Mesodermal cell (in vitro differentiated cells): ENCODE measurements at regions not wholly inside any gene's neighbourhood (a gene's known extent, or its start where the extent isn't known, plus 50 kb on each side); places are given as distances from the start of the nearest gene placed in this dataset.

ENCODE experiments used
- H3K27ac ChIP-seq: 2 replicates; pipeline ENCODE4 v1.7.0; 2013; ENCODE audit warnings: mild to moderate bottlenecking, low read depth, low read length, moderate library complexity; ENCODE audit not compliant: severe bottlenecking
- H3K36me3 ChIP-seq: 2 replicates; pipeline ENCODE4 v1.7.1; 2013; ENCODE audit warnings: mild to moderate bottlenecking, low read length, moderate library complexity; ENCODE audit not compliant: control insufficient read depth, insufficient read depth
- H3K4me1 ChIP-seq: one replicate; pipeline ENCODE4 v1.7.1; 2013; ENCODE audit warnings: mild to moderate bottlenecking, low read length; ENCODE audit not compliant: insufficient read depth, control insufficient read depth, poor library complexity, severe bottlenecking
- H3K4me3 ChIP-seq: 2 replicates; pipeline ENCODE4 v1.7.0; 2013; ENCODE audit warnings: low read length, control low read depth, mild to moderate bottlenecking; ENCODE audit not compliant: insufficient read depth, poor library complexity, severe bottlenecking; ENCODE audit errors: extremely low read depth
- H3K9me3 ChIP-seq: 2 replicates; pipeline ENCODE4 v1.7.1; 2013; ENCODE audit warnings: mild to moderate bottlenecking, low read length, moderate library complexity; ENCODE audit not compliant: control insufficient read depth
- WGBS, 2 experiments: methylation state at CpG; one replicate each; pipeline ENCODE4 v1.1.5; 2013; ENCODE audit warnings: missing lambda C conversion rate in 2 of 2; ENCODE audit not compliant: insufficient coverage in 2 of 2; 5-methylcytosine and 5-hydroxymethylcytosine counted together

GRCh38 chr21:41638201-41638790 lies 128.6 kb downstream of the RIPK4 start:
- WGBS, 2 experiments: 80 to 81% methylated on average over 3 of the region's 3 CpGs
- no peak overlapping the region for H3K27ac ChIP-seq
- peaks cover 22% of the 10 kb centered on the region for H3K4me1 ChIP-seq
- H3K4me3 ChIP-seq: no peak overlapping the region
- H3K36me3 ChIP-seq: no peaks in the 10 kb centered on the region
- no peaks in the 10 kb centered on the region for H3K9me3 ChIP-seq

DNA sequence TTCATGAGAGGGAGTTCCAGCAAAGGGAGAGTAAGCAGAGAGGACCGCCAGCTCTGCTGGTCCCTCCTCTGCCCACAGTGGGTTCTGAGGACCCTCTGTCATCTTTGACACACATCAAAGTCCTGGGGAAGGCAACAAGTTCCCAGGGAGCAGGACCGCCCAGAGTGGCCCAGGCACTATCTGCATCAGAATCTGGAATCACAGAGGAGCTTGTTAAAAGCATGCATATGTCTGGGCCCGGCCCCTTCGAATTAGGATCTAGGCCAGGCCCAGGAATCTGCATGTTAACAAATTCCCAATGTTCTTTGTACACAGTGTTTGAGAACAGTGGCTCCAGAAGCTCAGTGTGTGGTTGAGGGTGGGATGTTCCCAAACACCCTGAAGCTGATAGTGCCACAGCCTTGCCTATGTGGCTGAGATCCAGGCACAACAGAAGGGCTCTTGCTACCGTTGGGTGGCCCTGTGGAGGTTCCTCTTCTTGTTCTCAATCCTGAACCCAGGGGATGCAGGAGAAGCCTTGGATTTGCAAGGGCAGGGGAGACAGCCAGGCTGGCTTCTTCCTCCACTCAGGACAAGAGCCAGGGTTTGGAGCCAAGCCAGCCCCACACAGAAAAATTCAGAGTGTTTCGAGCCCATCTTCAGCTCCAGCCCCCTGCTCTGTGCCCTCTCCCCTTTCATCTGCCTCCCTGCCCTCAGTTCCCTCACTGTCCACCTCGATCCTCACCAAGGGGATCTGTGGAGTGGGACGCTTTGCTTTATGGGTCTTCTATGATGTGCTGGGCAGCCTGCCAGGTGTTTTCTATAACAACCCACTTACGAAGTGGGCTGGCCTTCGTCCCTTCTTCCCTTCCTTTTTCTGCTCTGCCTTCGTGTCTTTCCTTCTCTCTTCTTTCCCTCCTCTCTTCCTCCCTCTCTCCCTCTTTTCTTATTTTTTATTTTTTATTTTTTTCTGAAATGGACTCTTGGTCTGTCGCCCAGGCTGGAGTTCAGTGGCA lies 129.0 kb upstream of the TMPRSS2 start:
- no peak overlapping the region for H3K4me3 ChIP-seq
- H3K27ac ChIP-seq: no peak overlapping the region
- WGBS, 2 experiments: 78 to 87% methylated on average over 5 to 9 of the region's 12 CpGs
- no peaks in the 10 kb centered on the region for H3K9me3 ChIP-seq
- no peaks in the 10 kb centered on the region for H3K36me3 ChIP-seq
- peaks cover 11% of the 10 kb centered on the region for H3K4me1 ChIP-seq

DNA sequence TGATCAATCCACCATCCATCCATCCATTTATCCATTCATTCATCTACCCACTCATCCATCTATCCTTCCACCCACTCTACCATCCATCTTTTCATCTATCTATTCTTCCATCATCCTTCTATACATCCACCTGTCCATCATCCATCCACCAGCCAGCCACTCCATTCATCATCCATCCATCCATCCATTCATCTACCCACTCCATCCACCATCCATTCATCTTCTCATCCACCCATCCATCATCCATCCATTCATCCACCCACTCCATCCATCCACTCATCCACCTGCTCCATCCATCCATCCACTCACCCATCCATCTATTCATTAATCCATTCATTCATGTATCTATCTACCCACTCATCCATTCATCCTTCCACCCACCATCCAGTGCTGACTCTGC lies 127.9 kb upstream of the TMPRSS2 start:
- Histone ChIP-seq H3K27ac (no peak overlapping the region), H3K4me3 (no peak overlapping the region), H3K9me3 (no peaks in the 10 kb centered on the region), H3K36me3 (no peaks in the 10 kb centered on the region), H3K4me1 (peaks cover 3% of the 10 kb centered on the region)

- H3K36me3 ChIP-seq: no peaks in the 10 kb centered on the region
- no peaks in the 10 kb centered on the region for H3K9me3 ChIP-seq
- H3K4me1 ChIP-seq: no peaks in the 10 kb centered on the region
- 83 to 95% methylated on average over 8 of the region's 9 CpGs for WGBS, 2 experiments
- no peak overlapping the region for H3K4me3 ChIP-seq
- H3K27ac ChIP-seq: no peak overlapping the region
Measured at GRCh38 chr21:41634858-41635257, 126.9 kb upstream of the TMPRSS2 start.

DNA sequence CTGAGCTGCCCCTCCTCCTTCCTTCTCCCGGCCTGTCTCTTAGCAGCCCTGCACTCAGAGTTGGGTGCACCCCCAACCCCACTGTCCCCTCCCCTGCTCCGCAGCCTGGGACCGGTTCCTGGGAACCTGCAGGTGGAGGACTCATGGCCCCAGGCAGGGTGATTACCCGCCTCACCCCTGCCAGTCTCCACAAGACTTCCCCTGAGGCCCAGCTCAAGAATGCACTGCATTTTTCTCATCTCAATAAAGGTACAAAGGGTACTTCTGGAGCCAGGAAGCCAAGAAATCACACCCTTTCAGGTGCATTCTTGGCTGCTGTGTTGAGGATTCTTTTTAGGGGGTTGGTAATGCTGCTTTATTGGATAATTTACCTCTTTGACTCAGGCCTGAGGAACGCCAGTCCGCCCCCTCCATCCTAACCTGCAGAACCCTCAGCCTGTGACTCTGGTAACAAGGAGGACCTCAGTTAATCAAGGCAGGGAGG lies 126.3 kb upstream of the TMPRSS2 start:
- no peaks in the 10 kb centered on the region for H3K4me1 ChIP-seq
- no peak overlapping the region for H3K4me3 ChIP-seq
- WGBS, 2 experiments: 67 to 72% methylated on average over 3 to 4 of the region's 6 CpGs
- H3K36me3 ChIP-seq: no peaks in the 10 kb centered on the region
- H3K9me3 ChIP-seq: no peaks in the 10 kb centered on the region
- no peak overlapping the region for H3K27ac ChIP-seq

DNA sequence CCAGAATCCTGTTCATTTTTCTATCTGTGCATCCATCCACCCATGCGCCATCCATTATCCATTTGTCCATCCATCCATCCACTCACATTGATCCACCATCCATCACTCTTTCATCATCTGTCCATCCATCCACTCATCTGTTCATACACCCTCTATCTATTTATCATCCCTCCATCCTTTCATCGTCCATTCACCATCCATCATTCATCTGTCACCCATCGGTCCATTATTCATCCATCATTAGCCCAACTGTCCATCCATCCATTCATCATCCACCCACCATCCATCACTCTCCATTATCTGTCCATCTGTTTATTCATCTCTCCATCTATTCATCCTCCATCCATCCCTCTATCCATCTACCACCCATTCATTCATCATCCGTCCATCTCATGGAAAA lies 125.7 kb upstream of the TMPRSS2 start:
- Histone ChIP-seq H3K4me3 (no peak overlapping the region), H3K36me3 (no peaks in the 10 kb centered on the region), H3K27ac (no peak overlapping the region), H3K9me3 (no peaks in the 10 kb centered on the region), H3K4me1 (no peaks in the 10 kb centered on the region)
- WGBS, 2 experiments: 88 to 92% methylated on average over 4 of the region's 4 CpGs

GRCh38 chr21:41632748-41633475 lies 125.0 kb upstream of the TMPRSS2 start:
- Histone ChIP-seq H3K27ac (no peak overlapping the region), H3K4me1 (no peaks in the 10 kb centered on the region), H3K4me3 (no peak overlapping the region), H3K36me3 (no peaks in the 10 kb centered on the region), H3K9me3 (no peaks in the 10 kb centered on the region)
- 78 to 86% methylated on average over 6 to 8 of the region's 12 CpGs for WGBS, 2 experiments

DNA sequence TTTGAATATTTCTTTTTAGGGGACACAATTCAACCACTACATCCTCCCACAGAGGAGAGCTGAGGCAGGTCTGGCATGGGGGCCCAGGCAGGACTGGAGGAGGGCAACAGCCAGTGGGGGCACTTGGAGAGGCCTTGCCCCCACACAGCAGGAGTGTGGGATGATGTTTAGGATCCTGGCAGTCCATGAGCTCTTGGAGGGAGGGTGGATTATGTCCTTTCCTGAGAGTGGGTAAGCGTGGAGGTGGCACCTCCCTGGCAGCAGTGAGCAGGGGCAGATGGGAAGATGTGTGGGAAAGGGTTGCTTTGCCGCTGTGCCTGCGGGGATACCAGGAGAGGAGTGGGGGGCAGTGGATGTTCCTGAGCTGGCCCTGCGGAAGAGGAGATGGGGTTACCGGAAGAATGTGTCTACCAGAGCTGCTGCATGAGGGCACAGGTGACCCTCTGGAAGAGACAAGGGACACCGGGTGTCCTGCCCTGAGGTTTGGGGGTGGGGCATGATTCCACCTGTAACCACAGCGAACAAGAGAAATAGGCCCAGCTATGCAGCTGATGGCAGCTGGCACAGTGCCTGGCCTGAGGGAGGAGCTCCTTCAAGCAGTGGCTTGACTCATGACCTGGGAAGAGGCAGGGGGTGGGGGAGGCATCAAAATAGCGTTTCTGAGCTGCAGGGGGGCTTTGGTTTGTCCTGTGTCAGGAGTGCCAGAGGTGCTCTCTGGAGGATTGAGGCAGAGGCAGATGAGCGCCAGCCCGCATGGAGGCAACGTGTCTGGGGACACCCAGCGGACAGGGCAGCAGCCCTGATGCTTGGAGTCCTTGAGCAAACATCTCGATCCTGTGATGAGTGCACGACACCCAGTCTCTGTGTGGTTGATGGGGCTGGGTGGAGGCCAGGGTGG lies 123.9 kb upstream of the TMPRSS2 start:
- Histone ChIP-seq H3K36me3 (no peaks in the 10 kb centered on the region), H3K4me1 (no peaks in the 10 kb centered on the region), H3K4me3 (no peak overlapping the region), H3K27ac (no peak overlapping the region), H3K9me3 (no peaks in the 10 kb centered on the region)
- 83 to 84% methylated on average over 12 to 14 of the region's 14 CpGs for WGBS, 2 experiments

- WGBS, 2 experiments: 95% methylated on average over 10 to 15 of the region's 17 CpGs
- H3K27ac ChIP-seq: no peak overlapping the region
- H3K36me3 ChIP-seq: no peaks in the 10 kb centered on the region
- H3K4me3 ChIP-seq: no peak overlapping the region
- no peaks in the 10 kb centered on the region for H3K9me3 ChIP-seq
- H3K4me1 ChIP-seq: no peaks in the 10 kb centered on the region
Measured at GRCh38 chr21:41630917-41631316, 123.0 kb upstream of the TMPRSS2 start.

- Histone ChIP-seq H3K36me3 (no peaks in the 10 kb centered on the region), H3K4me3 (no peak overlapping the region), H3K4me1 (no peaks in the 10 kb centered on the region), H3K9me3 (no peaks in the 10 kb centered on the region), H3K27ac (no peak overlapping the region)
- 90 to 92% methylated on average over 9 to 12 of the region's 14 CpGs for WGBS, 2 experiments
Measured at GRCh38 chr21:41630249-41630648, 122.3 kb upstream of the TMPRSS2 start.
